Ureter (tissue), 1 donor: ENCODE measurements at regions not wholly inside any gene's neighbourhood (a gene's known extent, or its start where the extent isn't known, plus 50 kb on each side); places are given as distances from the start of the nearest gene placed in this dataset.
"Not testable (repeated sequence)": the region's sequence is repeated elsewhere in the genome, so short reads cannot be mapped to it uniquely, and the experiment has no call there.

Experiments
- DNase-seq: peaks from one replicate; pipeline ENCODE4 v3.0.0-alpha.2; 2020; ENCODE audit warnings: low spot score
- donor health status: DM: yes; HTN: yes; CAD: no.

- no peak for DNase-seq
These were observed 294.8 kb downstream of the PTPRC start for GRCh38 chr1:198933515-198934222.

GRCh38 chr1:198934426-198934825, 295.6 kb downstream of the PTPRC start:
- DNase-seq, result no peak

- no peak for DNase-seq
These were observed 296.1 kb downstream of the PTPRC start for GRCh38 chr1:198934901-198935305.

- peak; percentile 48 for DNase-seq
These were observed 296.6 kb downstream of the PTPRC start for GRCh38 chr1:198935306-198935921.

- DNase-seq, result no peak
These were observed 297.7 kb downstream of the PTPRC start for GRCh38 chr1:198936371-198937083.

- peak; percentile 46 for DNase-seq
These were observed 298.6 kb downstream of the PTPRC start for GRCh38 chr1:198937231-198938031.

GRCh38 chr1:198939286-198939685, 300.4 kb downstream of the PTPRC start:
- no peak for DNase-seq

- no peak for DNase-seq
These were observed 301.1 kb downstream of the PTPRC start for GRCh38 chr1:198939956-198940355.

GRCh38 chr1:198942466-198942865, 303.6 kb downstream of the PTPRC start:
- no peak for DNase-seq

GRCh38 chr1:198943484-198944187, 304.8 kb downstream of the PTPRC start:
- DNase-seq, result no peak

- no peak for DNase-seq
These were observed 308.6 kb downstream of the PTPRC start for GRCh38 chr1:198947456-198947855.

GRCh38 chr1:198948895-198949659, 310.2 kb downstream of the PTPRC start:
- no peak for DNase-seq

- no peak for DNase-seq
These were observed 311.2 kb downstream of the PTPRC start for GRCh38 chr1:198950036-198950435.

- no peak for DNase-seq
These were observed 316.2 kb downstream of the PTPRC start for GRCh38 chr1:198955085-198955484.

GRCh38 chr1:198957044-198957443, 318.2 kb downstream of the PTPRC start:
- no peak for DNase-seq

GRCh38 chr1:198959032-198959431, 320.2 kb downstream of the PTPRC start:
- no peak for DNase-seq

- DNase-seq, result no peak
These were observed 320.8 kb downstream of the PTPRC start for GRCh38 chr1:198959676-198960075.

GRCh38 chr1:198963796-198964195, 325.0 kb downstream of the PTPRC start:
- not testable (repeated sequence) for DNase-seq

- DNase-seq, result no peak
These were observed 327.7 kb downstream of the PTPRC start for GRCh38 chr1:198966519-198966918.

- no peak for DNase-seq
These were observed 328.7 kb downstream of the PTPRC start for GRCh38 chr1:198967566-198967965.

- DNase-seq, result no peak
These were observed 330.0 kb downstream of the PTPRC start for GRCh38 chr1:198968866-198969265.
